ENCODE measurements at regions not wholly inside any gene's neighbourhood (a gene's known extent, or its start where the extent isn't known, plus 50 kb on each side); places are given as distances from the start of the nearest gene placed in this dataset.

- DNase-seq (ENCODE audit: low read depth, low spot score) (no peak), ATAC-seq (no peak)
- BruUV-seq (replicated peaks) = no TSS peak
- Histone ChIP-seq H3K4me2 (ENCODE audit: low read length) (no peak overlapping the region), H3K9ac (ENCODE audit: low read length) (no peak overlapping the region), H3K9me2 (ENCODE audit: insufficient read depth) (no peaks in the 10 kb centered on the region), H3K36me3 (ENCODE audit: control insufficient read depth in 1 of 2, insufficient read depth in 2 of 2, low read length in 2 of 2) (no peaks in the 10 kb centered on the region), H3K9me3 (ENCODE audit: control insufficient read depth in 1 of 2, insufficient read depth in 1 of 2, low read depth in 1 of 2, low read length in 2 of 2) (peaks cover 0 to 19% of the 10 kb centered on the region in 2 experiments; a peak in 2 of 4 replicates), H3K4me1 (ENCODE audit: control insufficient read depth in 1 of 2, insufficient read depth in 2 of 2, low read length in 2 of 2) (no peaks in the 10 kb centered on the region), H3K79me2 (ENCODE audit: insufficient read depth, low read length) (no peaks in the 10 kb centered on the region), H3K27ac (ENCODE audit: low read depth, low read length) (no peak overlapping the region), H3K27me3 (ENCODE audit: insufficient read depth, low read length) (no peaks in the 10 kb centered on the region), H2AFZ (ENCODE audit: low read depth, low read length, poor library complexity, severe bottlenecking) (no peak overlapping the region), H3K4me3 (replicated peaks in 1 of 2; ENCODE audit: low read depth in 1 of 2, low read length in 2 of 2) (no peak overlapping the region), H4K20me1 (ENCODE audit: insufficient read depth) (no peaks in the 10 kb centered on the region)
- intact Hi-C loops (cut with micrococcal nuclease) = no loop called here
- CTCF ChIA-PET = no interaction called here
- TF ChIP-seq ZFX (IDR thresholded peaks at IDR 0.05) (no peak), SP1 (IDR thresholded peaks at IDR 0.05; ENCODE audit: low read depth) (no peak), SIN3A (IDR thresholded peaks at IDR 0.05; ENCODE audit: low read depth) (no peak), CEBPB (IDR thresholded peaks at IDR 0.05; ENCODE audit: low read depth) (no peak), EGR1 (IDR thresholded peaks at IDR 0.05; ENCODE audit: low read depth) (no peak), JUND (IDR thresholded peaks at IDR 0.05) (no peak), TCF7L2 (IDR thresholded peaks at IDR 0.05; ENCODE audit: borderline replicate concordance, extremely low read depth, insufficient read depth, insufficient read length) (no peak), POLR2A (IDR thresholded peaks at IDR 0.05; ENCODE audit: borderline replicate concordance, extremely low read depth, insufficient read depth, insufficient read length) (no peak), SRF (IDR thresholded peaks at IDR 0.05; ENCODE audit: low read depth) (no peak), ZNF274 (IDR thresholded peaks at IDR 0.05; ENCODE audit: low read depth, low read length) (no peak)
- POLR2A ChIA-PET = no interaction called here
- RAD21 ChIA-PET (ENCODE audit: low non-redundant PET in 1 of 2, low total read pairs in 2 of 2, uncharacterized antibody in 2 of 2, unreplicated experiment in 2 of 2) = no interaction called here
Measured at GRCh38 chr9:1673300-1673699, 341.8 kb upstream of the SMARCA2 start.

- Histone ChIP-seq H3K27me3 (ENCODE audit: insufficient read depth, low read length) (no peaks in the 10 kb centered on the region), H3K9me3 (ENCODE audit: control insufficient read depth in 1 of 2, insufficient read depth in 1 of 2, low read depth in 1 of 2, low read length in 2 of 2) (peaks cover 0 to 27% of the 10 kb centered on the region in 2 experiments; a peak in 2 of 4 replicates), H3K79me2 (ENCODE audit: insufficient read depth, low read length) (no peaks in the 10 kb centered on the region), H3K4me2 (ENCODE audit: low read length) (no peak overlapping the region), H3K36me3 (ENCODE audit: control insufficient read depth in 1 of 2, insufficient read depth in 2 of 2, low read length in 2 of 2) (no peaks in the 10 kb centered on the region), H3K4me1 (ENCODE audit: control insufficient read depth in 1 of 2, insufficient read depth in 2 of 2, low read length in 2 of 2) (no peaks in the 10 kb centered on the region), H2AFZ (ENCODE audit: low read depth, low read length, poor library complexity, severe bottlenecking) (no peak overlapping the region), H4K20me1 (ENCODE audit: insufficient read depth) (no peaks in the 10 kb centered on the region), H3K9ac (ENCODE audit: low read length) (no peak overlapping the region), H3K9me2 (ENCODE audit: insufficient read depth) (no peaks in the 10 kb centered on the region), H3K4me3 (replicated peaks in 1 of 2; ENCODE audit: low read depth in 1 of 2, low read length in 2 of 2) (no peak overlapping the region), H3K27ac (ENCODE audit: low read depth, low read length) (no peak overlapping the region)
- DNase-seq (ENCODE audit: low read depth, low spot score) (no peak), ATAC-seq (no peak)
- BruUV-seq (replicated peaks) = no TSS peak
- ChIA-PET RAD21 (ENCODE audit: low non-redundant PET in 1 of 2, low total read pairs in 2 of 2, uncharacterized antibody in 2 of 2, unreplicated experiment in 2 of 2) (no interaction called here), POLR2A (no interaction called here), CTCF (no interaction called here)
- TF ChIP-seq YY1 (IDR thresholded peaks at IDR 0.05; ENCODE audit: extremely low read depth, insufficient replicate concordance, low read depth, low read length) (no peak), SRF (IDR thresholded peaks at IDR 0.05; ENCODE audit: low read depth) (no peak), SIN3A (IDR thresholded peaks at IDR 0.05; ENCODE audit: low read depth) (no peak)
- intact Hi-C loops (cut with micrococcal nuclease) = no loop called here
Measured at GRCh38 chr9:1676771-1677170, 338.4 kb upstream of the SMARCA2 start.

Measured in HCT116 (cell line).